ENCODE measurements at regions not wholly inside any gene's neighbourhood (a gene's known extent, or its start where the extent isn't known, plus 50 kb on each side); places are given as distances from the start of the nearest gene placed in this dataset.

DNA sequence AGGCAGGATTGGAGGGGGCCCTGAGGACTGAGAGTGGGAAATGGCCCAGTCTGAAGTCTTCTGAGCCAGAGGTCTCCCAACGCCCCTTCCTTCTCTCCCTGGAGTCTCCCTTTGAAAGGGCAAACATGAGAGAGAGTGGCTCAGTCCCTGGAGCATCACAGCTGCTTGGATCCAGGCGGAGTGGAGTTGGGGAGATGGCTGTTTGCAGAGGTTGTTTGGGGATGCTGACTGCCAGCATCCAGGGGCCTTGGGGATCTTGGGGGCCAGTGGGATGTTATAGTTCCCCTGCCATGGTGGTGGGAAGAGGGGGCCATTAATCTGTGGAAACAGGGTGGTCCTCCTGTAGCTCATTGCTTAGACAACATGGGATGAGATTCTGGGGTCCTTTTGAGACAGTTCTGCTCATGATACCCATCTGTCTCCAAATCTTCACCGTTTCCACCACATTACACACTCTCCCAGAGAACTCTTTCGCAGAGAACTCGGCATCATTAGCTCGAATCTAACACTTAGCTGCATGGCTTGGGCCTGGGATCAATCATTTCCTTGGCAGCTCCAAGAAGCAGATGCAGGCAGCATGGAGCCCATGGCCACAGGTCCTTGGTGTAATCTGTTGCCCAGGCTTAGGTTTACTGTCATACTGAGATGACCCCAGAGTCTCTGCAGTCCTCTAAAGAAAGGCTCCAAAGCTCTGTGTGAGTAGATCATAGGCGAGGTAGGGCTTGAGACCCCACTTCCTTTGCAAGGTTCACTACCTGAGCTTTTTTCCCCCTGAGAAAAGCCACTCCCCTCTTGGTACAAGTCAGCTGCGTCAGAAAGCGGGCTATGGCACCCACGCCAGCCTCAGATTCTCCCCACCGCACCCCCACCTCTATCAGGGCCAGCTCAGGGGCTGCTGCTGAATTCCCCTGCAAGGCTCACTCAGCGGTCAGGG lies 54.4 kb upstream of the SH3PXD2B start:
- TF ChIP-seq ZNF274 (IDR thresholded peaks at IDR 0.05; ENCODE audit: borderline replicate concordance, low read depth, low read length), result no peak
- TF ChIP-seq PTBP1 (IDR thresholded peaks at IDR 0.05; ENCODE audit: low read depth, low read length), result no peak
- TF ChIP-seq POLR2A (conservative IDR thresholded peaks at IDR 0.05), result no peak
- TF ChIP-seq MAFF (IDR thresholded peaks at IDR 0.05; ENCODE audit: low read length), result no peak
- TF ChIP-seq TAF1 (IDR thresholded peaks at IDR 0.05; ENCODE audit: control insufficient read depth, extremely low read depth, insufficient read depth, low read length, severe bottlenecking), result no peak
- TF ChIP-seq NFYB (IDR thresholded peaks at IDR 0.05; ENCODE audit: extremely low read depth, insufficient read length), result no peak
- no peak for TF ChIP-seq ZBTB7A (IDR thresholded peaks at IDR 0.05; ENCODE audit: borderline replicate concordance, control insufficient read depth, low read depth, low read length)
- TF ChIP-seq, protein P1, sequence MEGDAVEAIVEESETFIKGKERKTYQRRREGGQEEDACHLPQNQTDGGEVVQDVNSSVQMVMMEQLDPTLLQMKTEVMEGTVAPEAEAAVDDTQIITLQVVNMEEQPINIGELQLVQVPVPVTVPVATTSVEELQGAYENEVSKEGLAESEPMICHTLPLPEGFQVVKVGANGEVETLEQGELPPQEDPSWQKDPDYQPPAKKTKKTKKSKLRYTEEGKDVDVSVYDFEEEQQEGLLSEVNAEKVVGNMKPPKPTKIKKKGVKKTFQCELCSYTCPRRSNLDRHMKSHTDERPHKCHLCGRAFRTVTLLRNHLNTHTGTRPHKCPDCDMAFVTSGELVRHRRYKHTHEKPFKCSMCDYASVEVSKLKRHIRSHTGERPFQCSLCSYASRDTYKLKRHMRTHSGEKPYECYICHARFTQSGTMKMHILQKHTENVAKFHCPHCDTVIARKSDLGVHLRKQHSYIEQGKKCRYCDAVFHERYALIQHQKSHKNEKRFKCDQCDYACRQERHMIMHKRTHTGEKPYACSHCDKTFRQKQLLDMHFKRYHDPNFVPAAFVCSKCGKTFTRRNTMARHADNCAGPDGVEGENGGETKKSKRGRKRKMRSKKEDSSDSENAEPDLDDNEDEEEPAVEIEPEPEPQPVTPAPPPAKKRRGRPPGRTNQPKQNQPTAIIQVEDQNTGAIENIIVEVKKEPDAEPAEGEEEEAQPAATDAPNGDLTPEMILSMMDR (IDR thresholded peaks at IDR 0.05 in 2 of 3, conservative IDR thresholded peaks at IDR 0.05 in 1 of 3; ENCODE audit: insufficient read depth in 2 of 3, low read depth in 1 of 3, low read length in 3 of 3), result no peak
- TF ChIP-seq, protein P2, sequence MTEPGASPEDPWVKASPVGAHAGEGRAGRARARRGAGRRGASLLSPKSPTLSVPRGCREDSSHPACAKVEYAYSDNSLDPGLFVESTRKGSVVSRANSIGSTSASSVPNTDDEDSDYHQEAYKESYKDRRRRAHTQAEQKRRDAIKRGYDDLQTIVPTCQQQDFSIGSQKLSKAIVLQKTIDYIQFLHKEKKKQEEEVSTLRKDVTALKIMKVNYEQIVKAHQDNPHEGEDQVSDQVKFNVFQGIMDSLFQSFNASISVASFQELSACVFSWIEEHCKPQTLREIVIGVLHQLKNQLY (CRISPR knock-in tag; conservative IDR thresholded peaks at IDR 0.05), result no peak
- TF ChIP-seq JUN (IDR thresholded peaks at IDR 0.05; ENCODE audit: borderline replicate concordance, low read depth, low read length), result no peak
- TF ChIP-seq JUN (CRISPR knock-in tag; IDR thresholded peaks at IDR 0.05; ENCODE audit: borderline replicate concordance), result no peak
- no peak for TF ChIP-seq POLR2AphosphoS5 (IDR thresholded peaks at IDR 0.05; ENCODE audit: control insufficient read depth, insufficient read depth, low read depth, low read length)
- TF ChIP-seq CREB1 (IDR thresholded peaks at IDR 0.05), result no peak
- TF ChIP-seq CREB1 (CRISPR knock-in tag; IDR thresholded peaks at IDR 0.05), result no peak
